ENCODE measurements at regions not wholly inside any gene's neighbourhood (a gene's known extent, or its start where the extent isn't known, plus 50 kb on each side); places are given as distances from the start of the nearest gene placed in this dataset.

GRCh38 chr14:84707830-84708229 lies 822.1 kb upstream of the FLRT2 start:
- ATAC-seq (replicated peaks in 1 of 2), result no peak
- DNase-seq, result no peak
- H3K36me3 Mint-ChIP-seq (ENCODE audit: insufficient read depth in 2 of 2), result peaks cover 1 to 2% of the 10 kb centered on the region in 2 donors
- H3K4me1 Mint-ChIP-seq (ENCODE audit: low read depth), result no peaks in the 10 kb centered on the region
- no peak overlapping the region for H3K27ac Mint-ChIP-seq
- no peaks in the 10 kb centered on the region for H3K27me3 Mint-ChIP-seq (ENCODE audit: low read depth)
- no peak overlapping the region for H3K4me3 Mint-ChIP-seq
- peaks cover 12 to 19% of the 10 kb centered on the region in 2 donors for H3K9me3 Mint-ChIP-seq

GRCh38 chr14:84708865-84709264 lies 821.1 kb upstream of the FLRT2 start:
- ATAC-seq (replicated peaks in 1 of 2) (no peak), DNase-seq (no peak)
- Mint-ChIP-seq H3K36me3 (ENCODE audit: insufficient read depth in 2 of 2) (peaks cover 1 to 2% of the 10 kb centered on the region in 2 donors), H3K4me3 (no peak overlapping the region), H3K4me1 (ENCODE audit: low read depth) (no peaks in the 10 kb centered on the region), H3K9me3 (peaks cover 12 to 16% of the 10 kb centered on the region in 2 donors), H3K27me3 (ENCODE audit: low read depth) (no peaks in the 10 kb centered on the region), H3K27ac (no peak overlapping the region)

GRCh38 chr14:84726471-84726870 lies 803.5 kb upstream of the FLRT2 start:
- ATAC-seq (replicated peaks in 1 of 2), result no peak
- H3K36me3 Mint-ChIP-seq (ENCODE audit: insufficient read depth in 2 of 2), result no peaks in the 10 kb centered on the region
- no peaks in the 10 kb centered on the region for H3K4me1 Mint-ChIP-seq (ENCODE audit: low read depth)
- no peak overlapping the region for H3K4me3 Mint-ChIP-seq
- H3K9me3 Mint-ChIP-seq, result peaks cover 4 to 12% of the 10 kb centered on the region in 2 donors
- no peaks in the 10 kb centered on the region for H3K27me3 Mint-ChIP-seq (ENCODE audit: low read depth)
- no peak overlapping the region for H3K27ac Mint-ChIP-seq
- DNase-seq, result no peak

GRCh38 chr14:84749191-84749955 lies 780.6 kb upstream of the FLRT2 start:
- Mint-ChIP-seq H3K27ac (no peak overlapping the region), H3K27me3 (ENCODE audit: low read depth) (no peaks in the 10 kb centered on the region), H3K4me1 (ENCODE audit: low read depth) (no peaks in the 10 kb centered on the region), H3K4me3 (no peak overlapping the region), H3K9me3 (peaks cover 6 to 13% of the 10 kb centered on the region in 2 donors), H3K36me3 (ENCODE audit: insufficient read depth in 2 of 2) (peaks cover 2% of the 10 kb centered on the region in 2 donors)
- ATAC-seq (replicated peaks in 1 of 2) (no peak), DNase-seq (no peak)

- Mint-ChIP-seq H3K4me3 (no peak overlapping the region), H3K9me3 (peaks cover 7 to 15% of the 10 kb centered on the region in 2 donors), H3K27ac (no peak overlapping the region), H3K4me1 (ENCODE audit: low read depth) (no peaks in the 10 kb centered on the region), H3K27me3 (ENCODE audit: low read depth) (no peaks in the 10 kb centered on the region), H3K36me3 (ENCODE audit: insufficient read depth in 2 of 2) (peaks cover 2 to 4% of the 10 kb centered on the region in 2 donors)
- ATAC-seq (replicated peaks in 1 of 2) (no peak), DNase-seq (no peak)
Observed at GRCh38 chr14:84750284-84750683, 779.7 kb upstream of the FLRT2 start.

GRCh38 chr14:84750763-84751554 lies 779.0 kb upstream of the FLRT2 start:
- Mint-ChIP-seq H3K4me3 (no peak overlapping the region), H3K27me3 (ENCODE audit: low read depth) (no peaks in the 10 kb centered on the region), H3K27ac (no peak overlapping the region)

GRCh38 chr14:84751745-84752144 lies 778.2 kb upstream of the FLRT2 start:
- no peak overlapping the region for H3K27ac Mint-ChIP-seq
- ATAC-seq (replicated peaks in 1 of 2) (no peak), DNase-seq (no peak)
- no peaks in the 10 kb centered on the region for H3K4me1 Mint-ChIP-seq (ENCODE audit: low read depth)
- peaks cover 2 to 4% of the 10 kb centered on the region in 2 donors for H3K36me3 Mint-ChIP-seq (ENCODE audit: insufficient read depth in 2 of 2)
- H3K4me3 Mint-ChIP-seq, result no peak overlapping the region
- H3K9me3 Mint-ChIP-seq, result peaks cover 9 to 18% of the 10 kb centered on the region in 2 donors
- no peaks in the 10 kb centered on the region for H3K27me3 Mint-ChIP-seq (ENCODE audit: low read depth)

More at GRCh38 chr14:84750763-84751554, 779.0 kb upstream of the FLRT2 start:
- no peak for ATAC-seq (replicated peaks in 1 of 2)
- no peak for DNase-seq
- H3K4me1 Mint-ChIP-seq (ENCODE audit: low read depth), result no peaks in the 10 kb centered on the region
- peaks cover 9 to 18% of the 10 kb centered on the region in 2 donors for H3K9me3 Mint-ChIP-seq
- peaks cover 2 to 4% of the 10 kb centered on the region in 2 donors for H3K36me3 Mint-ChIP-seq (ENCODE audit: insufficient read depth in 2 of 2)

- Mint-ChIP-seq H3K27me3 (ENCODE audit: low read depth) (no peaks in the 10 kb centered on the region), H3K9me3 (peaks cover 6 to 11% of the 10 kb centered on the region in 2 donors), H3K4me3 (no peak overlapping the region), H3K4me1 (ENCODE audit: low read depth) (no peaks in the 10 kb centered on the region), H3K27ac (no peak overlapping the region), H3K36me3 (ENCODE audit: insufficient read depth in 2 of 2) (peaks cover 0 to 2% of the 10 kb centered on the region in 2 donors)
- DNase-seq (no peak), ATAC-seq (replicated peaks in 1 of 2) (no peak)
Observed at GRCh38 chr14:84760489-84761126, 769.3 kb upstream of the FLRT2 start.

- Mint-ChIP-seq H3K27ac (no peak overlapping the region), H3K36me3 (ENCODE audit: insufficient read depth in 2 of 2) (peaks cover 0 to 2% of the 10 kb centered on the region in 2 donors), H3K4me3 (no peak overlapping the region), H3K27me3 (ENCODE audit: low read depth) (no peaks in the 10 kb centered on the region), H3K4me1 (ENCODE audit: low read depth) (no peaks in the 10 kb centered on the region), H3K9me3 (peaks cover 2 to 3% of the 10 kb centered on the region in 2 donors)
- DNase-seq, result no peak
- ATAC-seq (replicated peaks in 1 of 2), result no peak
Observed at GRCh38 chr14:84767434-84767833, 762.5 kb upstream of the FLRT2 start.

GRCh38 chr14:84770030-84770429 lies 759.9 kb upstream of the FLRT2 start:
- H3K27ac Mint-ChIP-seq, result no peak overlapping the region
- no peak for DNase-seq
- H3K9me3 Mint-ChIP-seq, result peaks cover 0 to 7% of the 10 kb centered on the region in 2 donors
- H3K4me3 Mint-ChIP-seq, result no peak overlapping the region
- H3K27me3 Mint-ChIP-seq (ENCODE audit: low read depth), result no peaks in the 10 kb centered on the region
- H3K36me3 Mint-ChIP-seq (ENCODE audit: insufficient read depth in 2 of 2), result no peaks in the 10 kb centered on the region
- no peak for ATAC-seq (replicated peaks in 1 of 2)
- H3K4me1 Mint-ChIP-seq (ENCODE audit: low read depth), result no peaks in the 10 kb centered on the region

- no peak overlapping the region for H3K4me3 Mint-ChIP-seq
- no peaks in the 10 kb centered on the region for H3K27me3 Mint-ChIP-seq (ENCODE audit: low read depth)
- ATAC-seq (replicated peaks in 1 of 2), result no peak
- no peaks in the 10 kb centered on the region for H3K4me1 Mint-ChIP-seq (ENCODE audit: low read depth)
- H3K9me3 Mint-ChIP-seq, result peaks cover 4 to 6% of the 10 kb centered on the region in 2 donors
- H3K36me3 Mint-ChIP-seq (ENCODE audit: insufficient read depth in 2 of 2), result no peaks in the 10 kb centered on the region
- no peak overlapping the region for H3K27ac Mint-ChIP-seq
- DNase-seq, result no peak
Observed at GRCh38 chr14:84777356-84777755, 752.6 kb upstream of the FLRT2 start.

- H3K4me1 Mint-ChIP-seq (ENCODE audit: low read depth), result no peaks in the 10 kb centered on the region
- H3K27ac Mint-ChIP-seq, result no peak overlapping the region
- H3K36me3 Mint-ChIP-seq (ENCODE audit: insufficient read depth in 2 of 2), result no peaks in the 10 kb centered on the region
- peaks cover 2 to 5% of the 10 kb centered on the region in 2 donors for H3K9me3 Mint-ChIP-seq
- ATAC-seq (replicated peaks in 1 of 2), result no peak
- H3K27me3 Mint-ChIP-seq (ENCODE audit: low read depth), result no peaks in the 10 kb centered on the region
- no peak for DNase-seq
- no peak overlapping the region for H3K4me3 Mint-ChIP-seq
Observed at GRCh38 chr14:84782902-84783301, 747.0 kb upstream of the FLRT2 start.

- Mint-ChIP-seq H3K27me3 (ENCODE audit: low read depth) (no peaks in the 10 kb centered on the region), H3K4me3 (no peak overlapping the region), H3K4me1 (ENCODE audit: low read depth) (no peaks in the 10 kb centered on the region), H3K36me3 (ENCODE audit: insufficient read depth in 2 of 2) (no peaks in the 10 kb centered on the region), H3K9me3 (peaks cover 2 to 5% of the 10 kb centered on the region in 2 donors), H3K27ac (no peak overlapping the region)
- no peak for DNase-seq
- no peak for ATAC-seq (replicated peaks in 1 of 2)
Observed at GRCh38 chr14:84783511-84783910, 746.4 kb upstream of the FLRT2 start.

All from activated T-cell treated with anti-CD3 and anti-CD28 coated beads, Interleukin-2, amount 50 U/mL, for 72 hours (primary cell).